ENCODE measurements at regions not wholly inside any gene's neighbourhood (a gene's known extent, or its start where the extent isn't known, plus 50 kb on each side); places are given as distances from the start of the nearest gene placed in this dataset.
"Not testable (repeated sequence)": the region's sequence is repeated elsewhere in the genome, so short reads cannot be mapped to it uniquely, and the experiment has no call there.

- in situ Hi-C loops (cut with MboI; ENCODE audit: low sequenced_read_pairs) = no loop called here
These were observed 115.0 kb upstream of the RASGEF1B start for GRCh38 chr4:81586706-81587105.

GRCh38 chr4:81580994-81581374, 109.3 kb upstream of the RASGEF1B start:
- in situ Hi-C loops (cut with MboI; ENCODE audit: low sequenced_read_pairs) = not testable (repeated sequence)

- in situ Hi-C loops (cut with MboI; ENCODE audit: low sequenced_read_pairs) = no loop called here
These were observed 108.8 kb upstream of the RASGEF1B start for GRCh38 chr4:81580346-81580993.

GRCh38 chr4:81577392-81577791, 105.7 kb upstream of the RASGEF1B start:
- in situ Hi-C loops (cut with MboI; ENCODE audit: low sequenced_read_pairs) = no loop called here

- in situ Hi-C loops (cut with MboI; ENCODE audit: low sequenced_read_pairs) = no loop called here
These were observed 103.3 kb upstream of the RASGEF1B start for GRCh38 chr4:81574991-81575390.

GRCh38 chr4:81573840-81574239, 102.1 kb upstream of the RASGEF1B start:
- in situ Hi-C loops (cut with MboI; ENCODE audit: low sequenced_read_pairs) = no loop called here

- in situ Hi-C loops (cut with MboI; ENCODE audit: low sequenced_read_pairs) = no loop called here
These were observed 100.7 kb upstream of the RASGEF1B start for GRCh38 chr4:81572402-81572801.

GRCh38 chr4:81571105-81571504, 99.4 kb upstream of the RASGEF1B start:
- in situ Hi-C loops (cut with MboI; ENCODE audit: low sequenced_read_pairs) = no loop called here

GRCh38 chr4:81566161-81566591, 94.5 kb upstream of the RASGEF1B start:
- in situ Hi-C loops (cut with MboI; ENCODE audit: low sequenced_read_pairs) = no loop called here

GRCh38 chr4:81565142-81565870, 93.6 kb upstream of the RASGEF1B start:
- in situ Hi-C loops (cut with MboI; ENCODE audit: low sequenced_read_pairs) = no loop called here

- in situ Hi-C loops (cut with MboI; ENCODE audit: low sequenced_read_pairs) = no loop called here
These were observed 92.3 kb upstream of the RASGEF1B start for GRCh38 chr4:81564025-81564424.

- in situ Hi-C loops (cut with MboI; ENCODE audit: low sequenced_read_pairs) = no loop called here
These were observed 90.4 kb upstream of the RASGEF1B start for GRCh38 chr4:81562093-81562492.

- in situ Hi-C loops (cut with MboI; ENCODE audit: low sequenced_read_pairs) = no loop called here
These were observed 85.6 kb upstream of the RASGEF1B start for GRCh38 chr4:81557306-81557705.

- in situ Hi-C loops (cut with MboI; ENCODE audit: low sequenced_read_pairs) = no loop called here
These were observed 83.8 kb upstream of the RASGEF1B start for GRCh38 chr4:81555489-81555888.

- in situ Hi-C loops (cut with MboI; ENCODE audit: low sequenced_read_pairs) = no loop called here
These were observed 80.4 kb upstream of the RASGEF1B start for GRCh38 chr4:81552086-81552485.

- in situ Hi-C loops (cut with MboI; ENCODE audit: low sequenced_read_pairs) = no loop called here
These were observed 78.7 kb upstream of the RASGEF1B start for GRCh38 chr4:81550388-81550859.

GRCh38 chr4:81549984-81550383, 78.3 kb upstream of the RASGEF1B start:
- in situ Hi-C loops (cut with MboI; ENCODE audit: low sequenced_read_pairs) = no loop called here

GRCh38 chr4:81546777-81547176, 75.1 kb upstream of the RASGEF1B start:
- in situ Hi-C loops (cut with MboI; ENCODE audit: low sequenced_read_pairs) = no loop called here

GRCh38 chr4:81541161-81541945, 69.6 kb upstream of the RASGEF1B start:
- in situ Hi-C loops (cut with MboI; ENCODE audit: low sequenced_read_pairs) = no loop called here

GRCh38 chr4:81538716-81539427, 67.2 kb upstream of the RASGEF1B start:
- in situ Hi-C loops (cut with MboI; ENCODE audit: low sequenced_read_pairs) = no loop called here

- in situ Hi-C loops (cut with MboI; ENCODE audit: low sequenced_read_pairs) = no loop called here
These were observed 59.7 kb upstream of the RASGEF1B start for GRCh38 chr4:81531410-81531809.
